GM18951 (cell line): ENCODE measurements at regions not wholly inside any gene's neighbourhood (a gene's known extent, or its start where the extent isn't known, plus 50 kb on each side); places are given as distances from the start of the nearest gene placed in this dataset.
"Not testable (repeated sequence)": the region's sequence is repeated elsewhere in the genome, so short reads cannot be mapped to it uniquely, and the experiment has no call there.

Experiments used
- POLR2A ChIP-seq: IDR thresholded peaks from 4 replicates; pipeline ENCODE4 v1.6.1; 2011; ENCODE audit warnings: mild to moderate bottlenecking; ENCODE audit not compliant: insufficient read length, insufficient read depth; ENCODE audit errors: extremely low read depth
- in situ Hi-C: fragments of 300-500 bp; cut with MboI; formaldehyde crosslinking; loops from one replicate; pipeline ENCODE4 v1.12.0; 2022; ENCODE audit warnings: low sequenced_read_pairs, mixed read lengths, inconsistent platforms; ENCODE audit not compliant: unreplicated experiment

DNA sequence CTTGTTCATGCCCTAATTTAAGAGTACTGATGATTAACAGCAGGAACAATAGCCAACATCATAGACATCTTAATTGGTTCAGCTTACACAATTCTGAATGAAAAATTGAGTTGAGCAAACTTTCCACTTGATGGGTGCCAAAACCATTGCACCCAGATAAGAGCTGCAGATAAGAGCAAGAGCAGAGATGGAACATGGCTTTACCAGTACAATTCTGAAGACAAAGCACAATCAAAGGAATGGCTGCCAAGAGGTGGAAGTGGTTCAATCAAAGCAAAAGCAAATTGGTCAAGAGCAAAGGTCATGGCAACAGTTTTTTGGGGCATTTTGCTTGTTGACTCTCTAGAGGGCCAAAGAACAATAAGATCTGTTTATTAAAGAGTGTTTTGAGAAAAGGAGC lies 65.6 kb upstream of the ATP5MC3 start:
- in situ Hi-C loops, result no loop called here
- TF ChIP-seq POLR2A, result no peak

DNA sequence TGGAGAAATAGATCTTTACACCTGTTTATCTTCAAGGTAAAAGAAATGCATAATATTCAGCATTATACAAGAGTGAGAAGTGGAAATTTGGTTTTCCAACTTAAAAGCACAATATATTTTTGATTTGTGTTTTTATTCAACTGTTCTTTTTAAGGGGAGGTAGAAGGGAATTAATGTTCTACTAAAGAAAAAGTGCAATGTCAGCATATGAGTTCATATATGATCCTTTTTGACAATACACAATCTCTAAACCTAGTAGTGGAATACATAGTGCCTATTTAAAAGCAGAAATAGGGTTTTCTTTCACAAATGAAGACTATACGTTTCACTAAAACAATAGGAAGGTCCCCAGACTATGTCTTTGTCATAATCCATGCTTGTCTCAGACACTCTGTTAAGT lies 63.2 kb upstream of the ATP5MC3 start:
- in situ Hi-C loops, result no loop called here
- no peak for TF ChIP-seq POLR2A

DNA sequence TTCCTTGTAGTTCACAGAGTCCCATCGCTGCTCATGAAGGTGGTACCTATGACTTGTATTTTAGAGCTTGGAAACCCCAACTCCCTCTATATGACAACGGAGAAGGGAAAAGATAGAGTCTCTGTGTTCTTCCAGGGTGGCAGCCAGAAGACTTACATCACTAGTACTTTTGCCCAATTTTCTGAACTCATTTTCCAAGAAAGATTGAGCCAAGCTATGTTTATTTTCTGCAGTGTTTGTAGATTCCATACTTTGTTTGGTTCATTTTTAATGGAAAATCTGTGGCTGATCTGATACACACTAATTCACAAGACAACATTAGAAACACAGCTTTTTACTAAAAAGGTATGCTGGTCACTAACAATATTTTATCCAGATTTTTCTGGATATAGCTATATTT lies 60.2 kb upstream of the ATP5MC3 start:
- in situ Hi-C loops, result no loop called here
- TF ChIP-seq POLR2A, result no peak

DNA sequence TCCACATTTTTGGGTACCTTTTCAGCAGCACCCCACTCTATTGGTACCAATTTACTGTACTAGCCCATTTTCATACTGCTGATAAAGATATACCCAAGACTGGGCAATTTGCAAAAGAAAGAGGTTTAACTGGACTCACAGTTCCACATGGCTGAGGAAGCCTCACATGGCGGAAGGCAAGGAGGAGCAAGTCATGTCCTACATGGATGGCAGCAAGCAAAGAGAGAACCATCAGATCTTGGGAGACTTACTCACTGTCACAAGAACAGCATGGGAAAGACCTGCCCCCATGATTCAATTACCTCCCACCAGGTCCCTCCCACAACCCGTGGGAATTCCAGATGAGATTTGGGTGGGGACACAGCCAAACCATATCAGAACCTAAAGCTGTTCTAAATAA lies 58.5 kb upstream of the ATP5MC3 start:
- in situ Hi-C loops, result not testable (repeated sequence)

DNA sequence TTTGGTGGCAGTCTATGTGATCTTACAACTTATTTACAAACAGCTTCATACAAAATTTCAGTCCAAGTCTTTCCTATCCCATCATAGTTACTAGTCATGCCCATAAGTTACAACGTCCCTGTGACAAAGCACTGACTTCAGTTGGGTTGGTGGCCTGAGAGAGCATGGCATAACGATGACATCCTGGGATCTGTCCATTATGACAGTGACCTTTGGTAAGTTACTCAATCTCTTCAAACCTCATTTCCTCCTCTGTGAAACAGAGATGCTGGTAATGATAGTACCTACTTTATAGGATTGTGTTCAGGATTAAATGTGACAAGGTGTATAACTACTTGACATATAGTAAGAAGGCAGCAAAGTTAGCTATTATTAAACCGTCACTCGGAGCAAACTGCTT lies 55.4 kb upstream of the ATP5MC3 start:
- in situ Hi-C loops, result no loop called here
- TF ChIP-seq POLR2A, result no peak

DNA sequence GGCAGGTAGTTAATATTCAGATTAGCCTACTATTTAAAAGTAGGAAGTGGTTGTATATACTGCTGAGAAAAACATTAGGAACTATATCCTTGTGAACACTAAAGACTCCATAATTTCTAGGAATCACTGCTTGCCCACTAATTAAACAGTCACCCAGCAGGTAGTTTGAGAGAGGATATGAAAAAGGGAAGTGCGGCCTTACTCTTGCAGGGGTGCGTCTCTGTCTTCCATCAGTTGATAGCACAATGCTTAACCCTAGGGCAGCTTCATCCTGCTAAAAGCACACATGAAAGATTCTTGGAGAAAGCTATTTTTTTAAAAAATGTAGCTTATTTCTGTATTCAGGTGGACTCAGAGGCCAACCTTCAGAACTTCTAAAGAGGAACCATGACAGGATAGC lies 53.1 kb upstream of the ATP5MC3 start:
- in situ Hi-C loops, result no loop called here
- TF ChIP-seq POLR2A, result no peak

DNA sequence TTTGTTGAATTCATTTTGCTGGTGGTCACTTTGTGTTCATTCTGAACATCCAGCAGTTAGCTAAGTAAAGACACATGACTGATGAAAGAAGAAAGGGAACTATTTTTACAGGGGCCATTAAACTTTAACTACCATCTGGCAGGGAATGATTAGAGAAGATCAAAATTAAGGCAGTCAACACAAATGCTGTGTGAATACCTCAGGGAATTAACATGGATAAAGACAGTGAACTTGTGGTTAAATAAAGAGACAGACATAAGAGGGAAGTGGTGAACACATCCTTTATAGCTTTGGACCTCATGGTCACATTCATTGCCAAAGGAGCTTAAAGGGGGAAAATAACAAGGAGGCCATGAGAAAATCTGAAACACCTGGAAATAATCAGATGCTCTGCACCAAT lies 52.6 kb upstream of the ATP5MC3 start:
- in situ Hi-C loops, result no loop called here
- TF ChIP-seq POLR2A, result no peak

DNA sequence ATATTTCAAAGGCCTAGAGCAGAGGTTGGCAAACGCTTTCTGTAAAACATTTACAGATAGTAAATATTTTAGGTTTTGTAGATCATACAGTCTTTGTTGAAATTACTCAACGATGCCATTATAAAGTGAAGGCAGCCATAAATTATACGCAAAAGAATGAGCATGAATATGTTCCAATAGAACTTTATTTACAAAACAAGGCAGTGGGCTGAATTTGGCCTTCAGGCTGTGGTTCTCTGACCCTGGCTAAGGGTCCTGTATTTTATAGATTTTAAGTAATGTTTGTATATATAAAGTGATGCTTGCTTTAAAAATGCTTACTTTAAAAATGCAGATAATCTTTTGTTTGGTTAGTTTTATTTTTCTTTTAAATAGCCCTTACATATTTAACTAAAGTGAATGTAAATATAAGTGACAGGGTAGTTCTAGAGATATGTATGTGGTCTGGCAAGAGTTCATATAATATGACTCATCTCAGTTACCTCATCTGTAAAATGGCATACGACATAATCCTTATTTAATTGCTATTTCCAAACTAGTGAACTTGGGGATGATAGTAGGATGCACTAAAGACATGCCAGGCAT lies 51.7 kb upstream of the ATP5MC3 start:
- TF ChIP-seq POLR2A, result no peak
- in situ Hi-C loops, result no loop called here
